Activated CD8-positive, alpha-beta memory T cell treated with anti-CD3 and anti-CD28 coated beads for 24 hours (primary cell): ENCODE measurements at regions not wholly inside any gene's neighbourhood (a gene's known extent, or its start where the extent isn't known, plus 50 kb on each side); places are given as distances from the start of the nearest gene placed in this dataset.
"Not testable (repeated sequence)": the region's sequence is repeated elsewhere in the genome, so short reads cannot be mapped to it uniquely, and the experiment has no call there.

Experiments
- DNase-seq: peaks from one replicate; pipeline ENCODE4 v3.0.0-alpha.2; 2020

DNA sequence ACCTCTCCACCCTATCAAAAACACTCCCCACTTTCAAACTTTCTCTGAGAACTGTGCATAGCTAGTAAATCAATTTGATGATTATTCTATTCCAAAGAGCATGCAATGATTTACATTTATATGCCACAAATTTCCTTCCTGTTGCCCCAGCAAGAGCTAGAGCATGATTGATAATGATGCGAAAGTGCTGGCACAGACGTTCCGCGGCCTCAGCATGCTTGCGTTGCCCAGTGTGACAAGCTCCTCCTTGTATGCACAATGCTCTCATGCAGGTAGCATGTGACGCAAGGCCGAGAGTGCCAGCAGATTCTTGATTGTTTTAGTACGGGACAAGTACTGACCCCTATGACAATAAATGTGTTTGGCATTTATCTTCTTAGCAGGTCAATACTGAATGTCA lies 696.3 kb upstream of the SLC35B3 start:
- no peak for DNase-seq

GRCh38 chr6:9131201-9131600 lies 695.9 kb upstream of the SLC35B3 start:
- no peak for DNase-seq

GRCh38 chr6:9128970-9129369 lies 693.6 kb upstream of the SLC35B3 start:
- DNase-seq: no peak

GRCh38 chr6:9126878-9127560 lies 691.7 kb upstream of the SLC35B3 start:
- no peak for DNase-seq

DNA sequence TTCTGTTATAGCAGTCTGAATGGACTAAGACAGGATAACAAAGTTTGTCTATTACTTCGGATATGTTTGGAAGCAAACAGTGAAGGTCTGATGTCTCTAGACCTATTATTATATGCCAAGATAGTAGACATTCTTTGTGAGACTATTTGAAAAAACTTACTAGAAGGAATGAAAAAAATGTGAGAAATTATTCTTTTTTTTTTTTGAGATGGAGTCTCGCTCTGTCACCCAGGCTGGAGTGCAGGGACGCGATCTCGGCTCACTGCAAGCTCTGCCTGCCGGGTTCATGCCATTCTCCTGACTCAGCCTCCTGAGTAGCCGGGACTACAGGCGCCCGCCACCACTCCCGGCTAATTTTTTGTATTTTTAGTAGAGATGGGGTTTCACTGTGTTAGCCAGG lies 690.7 kb upstream of the SLC35B3 start:
- not testable (repeated sequence) for DNase-seq

GRCh38 chr6:9121549-9121948 lies 686.2 kb upstream of the SLC35B3 start:
- no peak for DNase-seq

GRCh38 chr6:9116026-9116425 lies 680.7 kb upstream of the SLC35B3 start:
- DNase-seq: no peak

- DNase-seq: no peak
These were observed 677.2 kb upstream of the SLC35B3 start for GRCh38 chr6:9112544-9112943.

DNA sequence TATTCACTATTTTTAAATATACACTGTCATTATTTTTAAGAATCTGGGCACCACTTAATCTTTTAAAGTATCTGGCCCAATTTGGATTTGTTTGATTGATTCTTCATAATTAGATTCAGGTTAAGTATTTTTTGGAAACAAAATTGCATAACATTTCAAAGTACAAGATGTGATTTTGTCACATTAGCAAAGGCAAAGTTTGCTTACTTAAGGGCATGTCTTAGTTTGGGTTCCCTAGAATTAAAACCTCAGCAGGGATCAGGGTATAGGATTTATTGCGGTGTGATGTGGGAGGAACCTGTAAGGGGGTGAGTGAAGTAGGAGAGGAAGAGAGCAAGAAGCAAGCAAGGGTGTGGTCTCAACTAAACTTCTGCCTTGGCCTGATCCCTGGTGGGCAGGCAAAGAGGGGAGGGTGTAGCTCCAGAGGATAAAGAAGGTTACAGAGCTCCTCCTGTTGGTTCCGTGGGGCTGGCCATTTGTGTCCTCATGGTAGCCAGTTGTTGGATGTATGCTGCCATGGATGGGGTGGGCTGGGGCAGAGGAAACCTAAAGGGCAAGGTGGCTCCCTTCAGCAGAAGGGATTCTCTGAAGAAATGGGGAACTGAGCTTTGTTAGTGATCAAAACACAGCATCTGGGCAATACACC lies 668.7 kb upstream of the SLC35B3 start:
- DNase-seq: no peak

DNA sequence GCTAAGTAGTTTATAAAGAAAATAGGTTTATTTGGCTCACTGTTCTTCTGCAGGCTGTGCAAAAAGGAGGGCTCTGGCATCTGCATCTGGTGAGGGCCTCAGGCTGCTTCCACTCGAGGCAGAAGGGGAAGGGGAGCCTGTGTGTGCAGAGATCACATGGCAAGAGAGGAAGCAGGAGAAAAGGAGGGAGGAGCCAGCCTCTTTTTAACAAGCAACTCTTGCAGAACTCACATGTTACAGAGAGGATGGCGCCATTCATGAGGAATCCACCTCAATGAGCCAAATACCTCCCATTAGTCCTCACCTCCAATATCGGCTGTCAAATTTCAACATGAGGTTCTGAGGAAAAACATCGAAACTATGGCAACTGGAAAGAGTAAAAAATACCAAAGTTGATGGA lies 666.6 kb upstream of the SLC35B3 start:
- DNase-seq: no peak

DNA sequence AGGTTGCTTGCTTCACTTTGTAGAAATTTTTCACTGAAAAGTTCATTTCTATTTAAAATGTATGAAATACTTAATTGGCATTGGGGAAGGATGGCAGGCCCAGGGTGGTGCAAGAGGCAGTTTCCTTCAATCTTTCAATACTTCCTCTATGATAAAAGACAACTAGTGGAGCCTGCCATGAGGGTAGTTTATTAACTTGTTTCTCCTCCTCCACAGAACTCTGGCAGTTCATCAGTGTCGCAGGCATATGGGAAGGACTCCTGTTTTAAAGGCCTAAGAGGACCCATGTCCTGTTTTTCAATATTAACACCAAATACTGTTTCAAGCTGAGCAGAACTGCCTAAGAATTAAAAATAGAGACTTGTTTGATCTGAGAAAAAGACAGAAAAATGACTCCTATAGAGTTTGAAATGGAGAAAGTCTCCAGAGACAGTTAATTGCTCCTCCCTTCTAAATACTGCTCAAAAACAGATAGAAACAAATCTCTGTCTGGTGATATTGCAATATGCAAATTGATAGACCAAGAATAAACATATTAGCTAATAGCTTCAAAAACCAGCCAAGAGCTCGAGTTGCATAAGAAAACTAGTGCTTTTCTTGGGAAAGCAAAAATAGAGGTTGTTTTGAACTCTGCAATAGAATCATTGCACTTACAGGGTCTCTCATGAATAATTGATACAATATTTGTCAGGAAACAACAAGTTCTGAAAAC lies 665.7 kb upstream of the SLC35B3 start:
- no peak for DNase-seq

GRCh38 chr6:9095729-9096128 lies 660.4 kb upstream of the SLC35B3 start:
- DNase-seq: no peak

DNA sequence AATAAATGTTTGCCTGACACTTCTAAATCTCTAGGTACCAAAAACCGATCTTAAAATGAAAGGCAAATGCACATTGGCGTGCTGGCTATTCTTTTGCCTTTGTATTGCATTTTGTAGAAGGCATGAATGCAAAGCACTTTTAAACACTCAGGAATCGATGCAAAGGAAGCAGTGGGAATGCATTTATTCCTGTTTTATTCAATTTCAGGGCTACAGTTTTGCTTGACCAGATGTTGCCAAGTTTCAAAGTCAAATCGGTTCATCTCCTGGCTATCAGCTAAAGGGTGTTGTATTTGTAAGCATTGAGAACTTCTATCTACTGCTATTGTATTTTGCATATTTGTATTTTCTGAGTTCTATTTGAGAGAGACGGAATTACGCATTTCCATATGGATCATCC lies 659.8 kb upstream of the SLC35B3 start:
- DNase-seq: no peak

DNA sequence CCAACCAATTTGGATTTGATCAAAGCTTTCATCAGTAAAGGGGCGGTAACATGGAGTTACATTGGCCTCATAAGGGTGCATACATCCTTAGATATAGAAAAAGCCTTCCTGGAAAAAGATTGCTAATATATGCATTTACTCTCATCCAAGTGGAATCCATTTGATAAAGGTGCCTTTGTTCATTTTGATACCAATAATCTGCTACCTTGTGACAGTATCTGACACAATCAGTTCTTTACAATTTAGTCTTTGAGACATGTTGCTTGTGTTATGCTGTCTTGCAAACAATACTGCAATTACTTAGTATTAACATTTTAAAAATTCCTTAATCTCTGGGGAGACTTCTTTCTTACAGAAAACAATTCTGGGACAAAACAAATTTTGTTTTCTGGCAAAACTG lies 654.4 kb upstream of the SLC35B3 start:
- no peak for DNase-seq

DNA sequence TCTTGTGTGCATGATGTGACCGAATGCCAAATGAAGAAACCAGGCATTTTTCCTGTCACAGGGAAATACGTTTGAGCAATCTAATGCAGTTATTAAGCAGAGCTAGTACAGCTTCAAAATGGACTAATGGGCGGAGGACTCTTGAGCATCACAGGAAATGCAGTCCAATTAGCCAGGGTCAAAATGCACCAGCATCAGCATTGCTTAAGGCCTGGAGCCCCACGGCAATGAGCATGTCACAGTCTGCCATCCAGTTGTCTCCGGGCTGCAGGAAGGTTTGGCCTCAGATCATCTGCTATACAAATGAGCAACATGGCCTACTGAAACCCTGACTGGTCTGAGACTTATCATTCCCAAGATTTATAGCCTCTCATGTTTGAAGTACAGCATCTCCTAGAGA lies 652.1 kb upstream of the SLC35B3 start:
- no peak for DNase-seq

DNA sequence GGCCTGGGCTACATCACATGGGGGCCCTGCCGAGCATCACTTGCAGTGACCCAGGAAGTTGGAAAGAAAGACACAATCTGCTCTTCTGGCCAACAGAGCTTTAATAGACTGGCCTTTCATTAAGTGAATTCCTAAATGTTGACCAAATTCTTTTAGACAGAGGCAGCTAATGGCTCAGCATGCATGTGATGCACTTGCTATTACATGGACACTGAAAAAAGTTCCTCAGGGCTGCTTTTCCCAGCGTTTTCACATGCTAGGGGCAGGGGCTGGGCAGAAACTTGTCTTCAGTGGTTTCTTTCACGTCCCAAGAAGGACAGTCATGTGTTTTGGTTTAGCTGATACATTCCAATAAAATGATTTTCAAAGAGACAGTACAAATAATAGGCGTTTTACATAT lies 651.0 kb upstream of the SLC35B3 start:
- DNase-seq: no peak

DNA sequence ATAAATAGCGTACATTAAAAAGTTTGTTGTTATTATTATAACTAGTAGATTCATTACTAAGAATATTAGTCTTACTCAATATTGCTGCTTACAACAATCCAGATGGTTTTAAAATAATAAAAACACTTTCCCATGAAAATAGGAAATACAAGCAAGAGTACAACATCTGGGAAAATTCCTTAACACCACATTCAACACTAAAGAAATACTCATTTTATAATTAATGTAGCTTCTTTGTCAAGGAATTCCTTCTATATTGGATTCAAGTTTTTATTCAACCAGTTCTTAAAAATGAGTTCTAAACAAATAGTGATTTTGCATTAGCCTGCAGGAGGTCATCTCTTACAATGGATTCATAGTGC lies 650.3 kb upstream of the SLC35B3 start:
- DNase-seq: no peak

DNA sequence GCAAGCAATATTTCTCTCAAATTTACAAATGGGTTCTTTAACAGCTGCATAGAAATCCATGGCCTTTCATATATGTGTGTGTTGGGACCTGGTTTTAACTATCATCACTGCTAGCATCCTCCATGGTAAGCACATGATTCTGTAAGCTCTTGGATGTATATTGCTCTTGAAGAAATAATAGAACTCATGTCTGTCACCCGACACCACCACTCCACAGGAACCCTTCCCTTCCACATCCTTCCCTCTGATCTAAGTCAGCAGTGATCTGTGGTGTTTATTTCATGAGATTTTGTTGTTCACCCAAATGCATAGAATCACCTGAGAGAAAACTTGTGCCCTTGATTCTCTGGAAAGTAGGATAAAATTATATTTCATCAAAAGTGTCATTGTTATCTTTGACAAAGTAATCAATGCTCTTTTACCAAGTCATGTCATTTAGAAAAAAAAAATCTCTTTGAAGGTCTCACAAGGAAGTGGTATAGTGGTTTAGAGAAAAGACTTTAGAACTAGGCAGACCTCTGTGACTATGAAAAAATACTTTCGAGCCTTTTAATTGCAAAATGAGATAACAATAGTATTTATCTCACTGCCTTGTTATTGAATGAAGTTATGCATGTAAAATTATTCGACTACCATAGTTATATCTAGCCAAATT lies 649.8 kb upstream of the SLC35B3 start:
- no peak for DNase-seq

- DNase-seq: no peak
These were observed 647.8 kb upstream of the SLC35B3 start for GRCh38 chr6:9083108-9083507.

DNA sequence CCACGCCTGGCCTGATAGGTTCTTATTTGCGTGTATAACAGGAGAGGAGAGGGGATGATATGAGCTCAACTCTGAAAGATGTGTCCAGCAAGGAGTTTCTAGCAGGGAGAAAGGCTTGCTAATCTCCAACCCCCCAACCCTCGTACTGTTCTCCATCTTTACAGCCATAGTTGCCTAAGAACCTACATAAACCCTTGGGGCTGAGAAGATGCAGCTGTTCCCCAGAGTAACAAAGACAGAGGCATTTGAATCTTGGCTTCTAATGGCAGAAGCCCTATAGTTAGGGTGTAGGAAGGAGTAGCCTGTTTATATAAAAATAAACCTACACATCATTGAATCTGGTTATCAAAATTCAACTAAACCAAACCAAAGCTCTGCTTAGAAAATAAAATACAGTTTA lies 631.4 kb upstream of the SLC35B3 start:
- DNase-seq: no peak

GRCh38 chr6:9064156-9064555 lies 628.8 kb upstream of the SLC35B3 start:
- no peak for DNase-seq

DNA sequence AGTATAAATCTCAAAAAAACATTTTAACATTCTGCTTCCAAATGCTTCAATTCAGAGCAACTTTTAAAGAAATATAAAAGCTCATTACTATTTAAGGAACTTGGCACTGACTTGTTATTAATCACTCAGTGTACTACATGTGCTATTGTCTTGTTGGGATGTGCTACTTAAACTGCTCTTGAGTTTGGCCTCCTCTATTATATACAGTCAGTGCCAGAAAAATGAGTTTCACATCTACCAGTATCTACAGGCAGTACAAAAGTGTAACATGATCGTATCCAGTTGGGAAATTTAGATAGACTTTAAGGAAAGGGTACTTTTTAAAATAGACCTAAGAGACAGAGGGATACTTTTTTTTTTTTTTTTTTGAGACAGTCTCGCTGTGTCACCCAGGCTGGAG lies 627.3 kb upstream of the SLC35B3 start:
- DNase-seq: no peak

DNA sequence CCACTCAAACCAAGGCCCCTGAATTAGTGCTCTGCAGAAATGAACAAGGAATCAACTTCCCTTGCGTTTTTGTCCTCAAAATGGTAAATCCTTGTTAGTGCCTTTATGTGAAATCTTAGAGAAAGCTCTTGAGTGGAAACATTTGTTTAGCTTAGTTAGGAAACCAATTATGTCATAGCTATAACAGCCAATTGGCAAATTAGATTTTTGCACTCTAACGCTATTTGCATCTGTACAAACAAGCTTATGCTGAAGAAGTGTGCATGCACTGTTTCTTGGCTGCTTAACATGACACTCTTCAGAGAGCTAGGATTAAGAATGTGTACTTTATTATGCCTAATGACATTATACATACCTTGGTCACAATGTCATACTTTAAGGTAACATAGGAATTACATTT lies 622.6 kb upstream of the SLC35B3 start:
- no peak for DNase-seq

- DNase-seq: no peak
These were observed 621.2 kb upstream of the SLC35B3 start for GRCh38 chr6:9056556-9056955.
